GM21528 (cell line): ENCODE measurements at regions not wholly inside any gene's neighbourhood (a gene's known extent, or its start where the extent isn't known, plus 50 kb on each side); places are given as distances from the start of the nearest gene placed in this dataset.

Experiments
- ATAC-seq: cut with Tn5 transposase; IDR thresholded peaks from one replicate; pipeline ENCODE4 v1.9.1; 2021; ENCODE audit warnings: mild to moderate bottlenecking, moderate library complexity; ENCODE audit not compliant: unreplicated experiment, low FRiP score

GRCh38 chr1:239538239-239538988 is 152.0 kb downstream of the CHRM3 start:
- ATAC-seq = no peak

GRCh38 chr1:239539051-239539450 is 152.7 kb downstream of the CHRM3 start:
- no peak for ATAC-seq

- ATAC-seq = no peak
Observed at GRCh38 chr1:239539812-239540211, 153.4 kb downstream of the CHRM3 start.

- ATAC-seq = no peak
Observed at GRCh38 chr1:239543873-239544272, 157.5 kb downstream of the CHRM3 start.

- no peak for ATAC-seq
Observed at GRCh38 chr1:239545466-239545865, 159.1 kb downstream of the CHRM3 start.

- ATAC-seq = no peak
Observed at GRCh38 chr1:239547987-239548386, 161.6 kb downstream of the CHRM3 start.

- ATAC-seq = no peak
Observed at GRCh38 chr1:239550178-239550577, 163.8 kb downstream of the CHRM3 start.

GRCh38 chr1:239555350-239555749 is 169.0 kb downstream of the CHRM3 start:
- no peak for ATAC-seq

- no peak for ATAC-seq
Observed at GRCh38 chr1:239558559-239558958, 172.2 kb downstream of the CHRM3 start.

- ATAC-seq = no peak
Observed at GRCh38 chr1:239558991-239559390, 172.6 kb downstream of the CHRM3 start.

- no peak for ATAC-seq
Observed at GRCh38 chr1:239560921-239561320, 174.6 kb downstream of the CHRM3 start.

GRCh38 chr1:239562095-239562494 is 175.7 kb downstream of the CHRM3 start:
- ATAC-seq = no peak

- ATAC-seq = no peak
Observed at GRCh38 chr1:239563681-239564080, 177.3 kb downstream of the CHRM3 start.

- no peak for ATAC-seq
Observed at GRCh38 chr1:239566074-239566473, 179.7 kb downstream of the CHRM3 start.

- ATAC-seq = no peak
Observed at GRCh38 chr1:239570878-239571277, 184.5 kb downstream of the CHRM3 start.

GRCh38 chr1:239572183-239572582 is 185.8 kb downstream of the CHRM3 start:
- no peak for ATAC-seq

GRCh38 chr1:239574112-239574511 is 187.7 kb downstream of the CHRM3 start:
- ATAC-seq = no peak

GRCh38 chr1:239575113-239575512 is 188.7 kb downstream of the CHRM3 start:
- ATAC-seq = no peak

GRCh38 chr1:239583536-239583935 is 197.2 kb downstream of the CHRM3 start:
- no peak for ATAC-seq

GRCh38 chr1:239586128-239586527 is 199.8 kb downstream of the CHRM3 start:
- no peak for ATAC-seq

- ATAC-seq = no peak
Observed at GRCh38 chr1:239587066-239587465, 200.7 kb downstream of the CHRM3 start.

- no peak for ATAC-seq
Observed at GRCh38 chr1:239587574-239588369, 201.4 kb downstream of the CHRM3 start.
